Stimulated activated CD4-positive, alpha-beta T cell treated with anti-CD3 and anti-CD28 coated beads, Interleukin-2, amount 100 ng/mL, for 4 hours (primary cell): ENCODE measurements at regions not wholly inside any gene's neighbourhood (a gene's known extent, or its start where the extent isn't known, plus 50 kb on each side); places are given as distances from the start of the nearest gene placed in this dataset.
"Not testable (repeated sequence)": the region's sequence is repeated elsewhere in the genome, so short reads cannot be mapped to it uniquely, and the experiment has no call there.

ENCODE experiments used
- DNase-seq: peaks from one replicate; pipeline ENCODE4 v3.0.0-alpha.2; 2020; ENCODE audit warnings: low read depth

GRCh38 chr3:150127011-150127490 lies 156.4 kb upstream of the PFN2 start:
- DNase-seq, result no peak

- no peak for DNase-seq
These were observed 153.4 kb upstream of the PFN2 start for GRCh38 chr3:150124142-150124541.

GRCh38 chr3:150123249-150123648 lies 152.6 kb upstream of the PFN2 start:
- DNase-seq, result not testable (repeated sequence)

GRCh38 chr3:150118219-150118618 lies 147.5 kb upstream of the PFN2 start:
- DNase-seq, result no peak

- no peak for DNase-seq
These were observed 146.4 kb upstream of the PFN2 start for GRCh38 chr3:150117076-150117475.

GRCh38 chr3:150116196-150116595 lies 145.5 kb upstream of the PFN2 start:
- no peak for DNase-seq

GRCh38 chr3:150114873-150115540 lies 144.3 kb upstream of the PFN2 start:
- no peak for DNase-seq

- DNase-seq, result no peak
These were observed 143.6 kb upstream of the PFN2 start for GRCh38 chr3:150114273-150114672.

- DNase-seq, result no peak
These were observed 139.4 kb upstream of the PFN2 start for GRCh38 chr3:150110097-150110496.

- DNase-seq, result no peak
These were observed 136.9 kb upstream of the PFN2 start for GRCh38 chr3:150107429-150108175.

- no peak for DNase-seq
These were observed 136.2 kb upstream of the PFN2 start for GRCh38 chr3:150106740-150107428.

GRCh38 chr3:150105886-150106612 lies 135.4 kb upstream of the PFN2 start:
- DNase-seq, result no peak

- no peak for DNase-seq
These were observed 134.3 kb upstream of the PFN2 start for GRCh38 chr3:150105025-150105424.

- DNase-seq, result no peak
These were observed 133.9 kb upstream of the PFN2 start for GRCh38 chr3:150104564-150104963.

- DNase-seq, result no peak
These were observed 130.3 kb upstream of the PFN2 start for GRCh38 chr3:150101016-150101415.

GRCh38 chr3:150098621-150099020 lies 127.9 kb upstream of the PFN2 start:
- DNase-seq, result no peak

GRCh38 chr3:150097588-150097890 lies 126.8 kb upstream of the PFN2 start:
- DNase-seq, result no peak

GRCh38 chr3:150096700-150097587 lies 126.2 kb upstream of the PFN2 start:
- DNase-seq, result no peak

GRCh38 chr3:150094150-150094933 lies 123.6 kb upstream of the PFN2 start:
- no peak for DNase-seq

- no peak for DNase-seq
These were observed 120.9 kb upstream of the PFN2 start for GRCh38 chr3:150091626-150092025.

- no peak for DNase-seq
These were observed 120.2 kb upstream of the PFN2 start for GRCh38 chr3:150090877-150091276.
